Activated naive CD8-positive, alpha-beta T cell treated with anti-CD3 and anti-CD28 coated beads, Interleukin-2, amount 50 U/mL, for 16 hours (primary cell): ENCODE measurements at regions not wholly inside any gene's neighbourhood (a gene's known extent, or its start where the extent isn't known, plus 50 kb on each side); places are given as distances from the start of the nearest gene placed in this dataset.

Experiments used
- DNase-seq: peaks from one replicate; pipeline ENCODE4 v3.0.0-alpha.2; 2020; ENCODE audit warnings: low read depth, low spot score

DNA sequence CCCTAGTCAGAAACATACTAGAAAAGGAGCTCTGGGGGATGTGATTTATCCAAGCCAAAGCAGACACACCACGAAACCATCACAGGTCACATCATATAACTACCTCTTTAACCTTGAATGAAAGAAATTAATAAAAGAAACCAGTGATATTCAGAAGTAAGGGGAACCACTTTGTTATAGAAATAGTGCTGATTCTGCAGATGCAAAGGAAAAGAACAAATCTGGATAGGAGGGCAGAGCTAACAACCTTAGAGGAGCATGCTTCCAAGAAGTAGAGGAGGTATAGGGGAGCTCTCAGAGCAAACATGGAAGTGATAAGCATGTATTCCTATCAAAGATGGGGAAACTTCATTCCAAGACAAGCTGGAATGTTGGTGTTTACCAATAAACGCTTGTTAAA lies 117.0 kb upstream of the MDM1 start:
- no peak for DNase-seq

DNA sequence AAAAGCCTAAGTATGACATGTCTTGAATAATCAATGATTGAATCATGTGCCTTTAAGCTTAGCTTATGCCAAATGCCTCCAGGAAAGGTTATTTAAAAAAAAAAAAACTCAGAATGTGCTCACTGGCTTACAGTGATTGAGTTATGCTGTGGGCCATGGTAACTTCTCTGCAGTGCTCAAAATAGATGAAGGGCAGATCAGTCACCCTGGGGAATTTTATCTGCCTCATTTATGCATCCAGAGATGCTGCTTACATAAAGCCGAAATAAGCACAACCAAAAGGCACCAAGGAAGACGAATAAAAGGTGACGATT lies 118.7 kb upstream of the MDM1 start:
- no peak for DNase-seq

DNA sequence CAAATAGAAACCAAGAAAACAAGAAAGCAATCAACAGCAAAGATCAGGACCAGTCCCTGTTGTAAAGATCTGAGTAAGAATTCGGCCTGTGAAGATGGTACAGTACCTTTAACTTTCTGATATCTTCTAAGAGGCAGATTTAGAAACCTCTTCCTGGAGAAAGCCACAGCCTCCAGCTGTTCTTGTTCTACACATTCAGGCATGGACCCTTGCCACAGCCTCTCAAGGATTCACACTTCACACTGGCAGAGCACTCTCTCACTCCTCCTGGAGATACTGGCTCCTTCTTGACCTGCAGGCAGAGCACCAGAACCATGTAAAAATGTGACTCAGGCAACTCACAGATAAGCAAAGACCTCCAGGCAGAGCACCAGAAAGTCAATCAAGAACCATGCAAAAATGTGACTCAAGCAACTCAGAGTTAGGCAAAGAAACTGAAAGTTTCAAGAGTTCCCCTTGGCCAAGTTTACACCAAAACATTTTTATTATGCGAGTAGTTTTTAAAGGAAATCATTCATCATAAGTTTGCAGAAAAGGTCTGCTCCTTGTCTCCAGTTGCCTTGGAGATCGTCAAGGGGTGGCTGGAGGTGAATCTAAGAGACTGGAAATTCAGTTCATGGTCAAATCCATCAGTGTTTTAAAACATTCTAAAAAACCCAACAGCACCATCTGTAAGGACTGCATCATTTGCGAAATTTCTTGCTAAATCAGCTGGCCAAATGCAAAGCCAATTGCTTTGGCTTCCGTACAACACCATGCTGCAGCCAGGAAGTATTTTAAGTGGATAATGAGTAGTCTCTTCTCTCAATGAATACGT lies 119.3 kb upstream of the MDM1 start:
- no peak for DNase-seq

DNA sequence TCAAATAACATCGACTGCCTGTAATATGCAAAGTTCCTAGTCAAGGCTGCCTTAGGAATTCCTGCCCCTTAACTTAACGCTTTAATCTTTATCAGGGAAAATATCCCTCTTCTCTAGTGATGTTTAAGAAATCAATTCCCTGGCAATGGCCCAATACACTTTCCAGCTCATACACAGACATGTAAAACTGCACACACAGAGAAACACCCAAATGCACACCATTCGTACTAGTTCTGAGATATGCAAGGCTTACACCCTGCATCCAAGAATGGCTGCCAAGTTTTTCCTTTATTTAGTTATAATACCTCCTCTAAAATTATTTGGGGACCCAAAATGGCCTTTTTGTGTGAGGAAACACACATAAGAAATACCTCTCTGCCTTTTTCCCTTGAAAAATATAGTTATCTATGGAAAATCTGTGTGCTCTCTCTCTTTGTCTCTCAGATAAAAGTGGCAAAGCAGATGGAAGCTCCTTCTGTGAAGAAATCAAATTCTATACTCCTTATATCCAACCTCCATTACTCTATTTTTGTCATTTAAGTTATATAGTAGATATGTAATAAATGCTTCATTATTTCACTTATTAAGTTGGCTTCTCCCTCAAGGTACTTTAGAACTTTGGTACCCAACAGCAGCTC lies 120.0 kb upstream of the MDM1 start:
- DNase-seq, result no peak

DNA sequence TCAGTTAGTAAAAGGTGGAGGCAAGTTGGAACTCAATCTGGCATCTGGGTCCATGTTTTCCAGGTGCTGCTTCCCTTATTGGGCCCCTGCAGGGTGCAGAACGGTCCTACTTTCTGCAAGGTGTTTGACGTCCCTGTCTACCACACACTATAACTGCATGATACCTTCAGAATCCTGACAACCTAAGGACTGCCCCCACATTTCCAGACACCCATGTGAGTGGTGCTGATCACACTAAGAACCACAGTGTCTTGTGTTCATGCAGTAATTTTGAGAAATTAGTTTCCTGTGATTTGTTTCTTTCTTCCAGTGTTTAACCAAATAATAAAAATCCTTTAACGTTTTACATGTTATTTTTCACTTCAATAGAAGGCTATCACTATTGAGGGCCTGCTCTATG lies 121.1 kb upstream of the MDM1 start:
- DNase-seq, result no peak

DNA sequence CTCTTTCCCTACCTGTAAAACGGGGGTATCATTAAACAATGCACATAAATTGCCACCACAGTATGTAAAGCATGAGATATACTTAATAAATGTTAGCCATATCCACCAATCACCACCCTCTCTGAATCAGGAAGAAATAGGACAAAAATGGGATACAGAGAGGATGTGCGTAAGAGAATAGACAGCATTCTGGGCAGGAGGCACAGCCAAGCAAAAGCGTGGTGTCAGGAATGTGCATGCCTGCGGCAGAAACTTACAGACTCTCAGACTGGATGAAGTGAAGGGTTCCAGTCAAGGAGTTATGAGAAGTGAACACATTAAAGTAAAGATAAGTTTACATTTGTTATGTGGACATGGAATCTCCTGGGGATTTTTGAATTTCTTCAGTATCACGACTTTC lies 121.7 kb upstream of the MDM1 start:
- no peak for DNase-seq

DNA sequence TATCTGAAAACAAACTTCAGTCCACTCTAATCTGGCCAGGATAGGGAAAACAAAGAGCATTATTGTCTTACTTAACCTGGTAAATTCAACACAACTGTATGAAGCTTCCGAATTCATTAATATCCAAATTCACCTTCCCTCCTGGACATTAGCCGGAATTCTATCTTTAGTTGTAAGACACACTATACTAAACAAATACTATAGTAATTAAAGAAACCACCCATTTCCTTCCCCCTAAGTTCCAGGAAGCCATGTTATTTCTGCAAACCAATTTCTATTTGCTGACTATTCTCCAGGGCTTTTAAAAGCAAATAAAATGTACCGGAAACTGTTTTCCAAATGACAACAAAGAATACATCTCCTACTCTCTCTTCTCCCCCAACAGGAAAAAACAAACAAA lies 122.7 kb upstream of the MDM1 start:
- no peak for DNase-seq

DNA sequence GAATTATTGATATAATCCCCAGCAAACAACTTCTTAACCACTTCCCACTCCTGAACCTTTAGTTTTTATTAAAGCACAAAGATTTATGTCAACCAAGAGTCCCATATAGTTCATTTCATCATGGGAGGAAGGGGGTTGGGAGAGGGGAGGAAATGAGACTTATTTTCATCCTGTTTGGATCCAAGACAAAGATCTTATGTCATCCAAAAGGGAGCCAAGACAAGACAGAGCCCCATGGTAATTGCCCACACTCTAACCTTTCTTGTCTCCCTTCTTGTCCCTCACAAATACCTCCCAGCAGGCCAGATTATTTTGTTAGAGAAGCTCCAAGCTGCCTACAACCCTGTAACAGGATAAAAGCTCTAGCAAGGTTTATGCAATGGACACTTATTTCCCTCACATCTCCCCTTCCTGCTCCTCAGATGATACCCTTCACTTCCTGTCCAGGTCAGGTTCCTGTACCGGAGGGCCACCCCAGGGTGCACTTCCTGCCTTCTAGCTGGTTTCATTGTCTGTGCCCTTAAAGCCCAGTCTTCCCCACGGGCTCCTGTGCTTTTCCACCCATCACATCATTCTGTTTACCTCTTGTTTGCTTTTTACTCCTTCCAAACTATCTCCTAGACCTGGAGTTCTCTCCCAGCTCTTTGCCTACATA lies 123.7 kb upstream of the MDM1 start:
- DNase-seq, result no peak

DNA sequence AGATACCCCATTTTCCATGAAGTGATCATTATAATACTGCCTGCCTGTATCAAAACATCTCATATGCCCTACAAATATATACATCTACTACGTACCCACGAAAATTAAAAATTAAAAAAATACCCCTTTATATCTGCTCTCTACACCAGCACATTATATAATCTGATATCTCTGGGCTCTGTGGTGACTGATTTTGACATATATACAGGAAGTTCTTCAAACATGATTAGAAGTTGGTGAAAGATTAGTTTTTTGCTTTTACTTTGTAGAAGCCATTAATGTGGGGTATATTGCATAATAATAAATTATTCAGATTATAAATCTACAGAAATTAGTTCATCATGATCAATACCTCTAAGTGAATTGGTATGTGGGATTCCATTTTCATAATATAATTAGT lies 126.7 kb upstream of the MDM1 start:
- DNase-seq, result no peak

DNA sequence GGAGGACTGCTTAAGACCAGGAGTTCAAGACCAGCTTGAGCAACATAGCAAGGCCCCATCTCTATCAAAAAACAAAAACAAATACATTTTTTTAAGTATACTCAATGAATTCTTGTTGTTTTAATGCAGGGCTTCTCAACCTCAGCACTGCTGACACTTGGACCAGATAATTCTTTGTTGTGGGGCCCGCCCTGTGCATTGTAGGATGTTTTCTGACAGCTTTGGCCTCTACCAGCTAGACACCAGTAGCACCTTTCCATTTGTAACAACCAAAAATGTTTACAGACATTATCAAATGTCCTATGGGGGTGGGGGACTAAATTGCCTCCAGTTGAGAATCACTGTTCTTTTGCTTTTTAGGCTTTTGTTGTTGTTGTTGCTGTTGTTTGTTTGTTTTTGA lies 128.1 kb upstream of the MDM1 start:
- no peak for DNase-seq

DNA sequence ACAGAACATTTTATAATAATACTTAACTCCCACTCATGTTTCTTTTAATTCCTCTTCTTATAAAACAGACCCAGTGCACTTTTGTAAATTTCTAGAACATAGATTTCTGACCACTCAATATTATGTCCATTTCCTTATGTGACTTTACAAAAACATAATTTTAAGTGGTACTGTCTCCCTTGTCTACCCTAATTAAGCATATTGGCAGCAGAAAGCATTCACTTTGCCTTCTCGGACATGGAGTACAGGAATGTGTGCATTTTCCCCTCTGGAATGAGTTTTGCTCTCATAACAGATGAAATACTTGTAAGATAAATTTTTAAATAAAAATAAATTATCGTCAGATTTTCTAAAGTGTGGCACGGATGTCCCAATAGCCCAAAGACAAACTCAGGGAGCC lies 129.5 kb upstream of the MDM1 start:
- DNase-seq, result no peak

DNA sequence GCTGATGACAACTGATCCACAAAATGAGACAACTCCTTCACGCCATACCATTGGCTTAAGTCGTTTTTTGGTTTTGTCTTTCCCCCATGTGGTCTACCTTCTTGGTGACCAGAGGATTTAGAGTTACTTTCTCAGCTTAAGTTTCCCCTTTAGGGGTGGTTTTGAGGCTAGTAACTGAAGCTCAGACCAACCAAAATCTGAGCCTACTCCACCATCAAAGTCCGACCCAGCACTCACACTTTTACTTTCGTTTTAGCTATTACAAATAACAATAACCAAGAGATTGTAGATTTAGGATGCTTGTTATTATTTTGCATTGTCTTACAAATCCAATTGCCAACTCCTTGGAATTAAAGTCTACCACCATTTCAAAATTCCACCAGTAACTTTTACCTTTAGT lies 130.6 kb upstream of the MDM1 start:
- DNase-seq, result no peak

DNA sequence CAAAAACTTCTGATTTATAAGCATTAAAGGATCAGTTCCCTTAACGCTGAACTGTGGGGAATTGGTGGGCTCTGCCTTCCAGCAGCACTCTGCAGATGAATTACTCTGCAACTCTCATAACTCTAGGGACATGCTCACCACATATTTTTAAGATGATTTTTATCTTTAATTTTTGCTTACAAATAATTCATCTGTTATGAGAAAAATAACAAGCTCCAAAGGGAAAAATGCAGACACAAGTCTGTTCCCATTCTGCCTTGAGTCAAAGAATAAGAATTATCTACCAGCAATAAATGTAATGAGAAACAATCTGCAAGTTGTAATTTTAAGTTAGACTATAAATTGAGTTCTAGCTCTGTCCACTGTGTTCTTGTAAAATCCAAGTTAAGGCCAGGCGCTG lies 133.1 kb upstream of the MDM1 start:
- no peak for DNase-seq

DNA sequence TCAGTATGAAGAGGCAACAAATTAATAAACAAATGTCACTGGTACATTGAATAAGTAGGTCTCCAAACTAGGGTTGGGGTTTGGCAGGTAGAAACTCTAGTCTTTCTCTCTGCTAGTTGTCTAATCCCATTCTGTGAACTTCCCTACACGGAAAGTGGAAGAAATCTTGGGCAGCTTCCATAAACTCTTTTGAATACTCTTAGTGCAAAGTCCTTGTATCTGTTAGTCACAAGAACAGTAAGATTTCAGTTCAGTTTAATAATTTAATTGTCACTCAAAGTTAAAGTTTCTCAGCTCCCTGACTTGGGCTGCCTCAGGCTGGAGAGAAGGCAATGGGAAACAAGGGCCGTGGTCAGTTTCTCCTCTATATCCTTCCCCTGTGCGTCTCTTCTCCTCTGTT lies 135.4 kb upstream of the MDM1 start:
- no peak for DNase-seq

DNA sequence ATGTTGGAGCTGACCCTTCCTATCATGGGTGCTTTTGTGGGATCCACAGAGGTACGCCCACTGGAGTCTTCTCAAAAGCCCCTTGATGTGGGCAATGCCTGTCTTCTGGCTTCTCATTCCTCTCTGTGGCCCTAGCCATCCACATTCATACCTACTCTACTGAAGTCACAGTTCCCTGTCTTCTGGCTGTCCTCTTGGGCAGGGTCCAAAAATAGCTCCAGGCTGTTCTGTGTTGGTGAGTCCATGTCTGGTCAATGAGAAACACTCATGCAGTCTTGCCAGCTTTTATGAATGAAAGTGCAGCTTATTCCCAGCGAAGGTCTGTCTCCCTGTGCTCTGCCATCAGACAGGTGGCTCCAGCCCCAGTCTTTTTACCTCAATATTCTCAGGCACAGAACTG lies 135.9 kb upstream of the MDM1 start:
- no peak for DNase-seq

DNA sequence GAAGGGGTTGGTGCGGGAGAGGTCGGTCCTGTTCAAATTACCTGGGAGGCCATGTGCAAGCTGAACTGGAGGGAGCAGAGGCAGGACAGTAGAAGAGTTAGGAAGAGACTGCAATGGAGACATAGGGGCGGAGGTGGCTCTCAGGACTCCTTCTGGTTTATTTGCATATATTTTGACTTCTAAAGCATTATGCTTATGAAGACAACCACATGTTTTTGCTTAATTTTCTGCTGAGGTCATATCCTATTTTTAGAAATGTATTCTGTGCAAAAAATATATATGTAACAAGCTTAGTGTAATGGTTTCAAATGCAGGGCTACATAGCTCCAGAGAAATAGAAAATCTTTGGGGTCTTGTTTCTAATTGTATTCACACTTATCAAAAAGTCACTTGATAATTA lies 137.0 kb upstream of the MDM1 start:
- DNase-seq, result no peak

DNA sequence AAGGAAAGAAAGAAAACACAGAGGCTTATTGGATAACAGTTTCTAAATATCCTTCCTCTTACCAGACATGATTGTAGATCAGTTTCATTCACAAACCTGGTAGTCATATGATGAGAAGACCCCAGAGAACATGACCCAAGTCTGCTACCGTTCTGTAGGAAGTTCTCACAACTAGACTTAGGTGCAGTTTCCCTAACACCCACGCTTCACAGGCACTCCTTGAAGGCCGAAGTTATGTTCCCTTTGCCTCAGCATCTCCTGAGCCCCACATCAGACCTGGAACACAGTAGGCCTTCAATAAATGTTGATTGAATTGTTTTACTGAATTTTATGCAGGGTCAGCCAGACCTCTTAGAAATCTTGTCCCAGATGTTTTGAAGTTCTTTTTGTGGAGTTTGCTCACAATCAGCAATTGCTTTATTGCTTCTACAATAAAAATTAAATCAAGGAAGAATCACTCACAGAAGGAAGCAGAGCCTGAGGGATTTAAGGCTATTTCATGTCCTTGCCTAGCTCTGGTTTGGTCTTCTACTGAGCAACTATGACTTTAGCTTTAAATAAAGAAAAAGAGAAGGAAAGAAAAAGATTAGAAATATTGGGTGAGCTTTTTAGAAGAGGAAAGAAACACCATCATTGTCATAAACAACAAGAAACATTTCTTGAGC lies 138.6 kb upstream of the MDM1 start:
- DNase-seq, result no peak

DNA sequence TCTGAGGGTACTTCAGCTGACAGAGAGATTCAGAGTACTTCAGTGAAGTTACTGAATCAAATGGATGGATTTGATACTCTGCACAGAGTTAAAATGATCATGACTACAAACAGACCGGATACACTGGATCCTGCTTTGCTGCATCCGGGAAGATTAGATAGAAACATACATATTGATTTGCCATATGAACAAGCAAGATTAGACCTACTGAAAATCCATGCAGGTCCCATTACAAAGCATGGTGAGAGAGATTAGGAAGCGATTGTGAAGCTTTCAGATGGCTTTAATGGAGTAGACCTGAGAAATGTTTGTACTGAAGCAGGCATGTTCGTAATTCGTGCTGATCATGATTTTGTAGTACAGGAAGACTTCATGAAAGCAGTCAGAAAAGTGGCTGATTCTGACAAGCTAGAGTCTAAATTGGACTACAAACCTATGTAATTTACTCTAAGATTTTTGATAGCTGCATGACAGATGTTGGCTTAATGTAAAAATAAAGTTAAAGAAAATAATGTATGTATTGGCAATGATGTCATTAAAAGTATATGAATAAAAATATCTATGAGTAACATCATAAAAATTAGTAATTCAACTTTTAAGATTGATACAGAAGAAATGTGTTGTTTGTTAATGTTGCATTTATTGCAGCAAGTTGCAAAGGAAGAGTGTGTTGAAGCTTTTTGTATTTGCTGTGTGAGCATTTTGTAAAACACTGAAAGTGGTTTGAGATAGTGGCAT lies 136.1 kb upstream of the RAP1B start:
- no peak for DNase-seq

DNA sequence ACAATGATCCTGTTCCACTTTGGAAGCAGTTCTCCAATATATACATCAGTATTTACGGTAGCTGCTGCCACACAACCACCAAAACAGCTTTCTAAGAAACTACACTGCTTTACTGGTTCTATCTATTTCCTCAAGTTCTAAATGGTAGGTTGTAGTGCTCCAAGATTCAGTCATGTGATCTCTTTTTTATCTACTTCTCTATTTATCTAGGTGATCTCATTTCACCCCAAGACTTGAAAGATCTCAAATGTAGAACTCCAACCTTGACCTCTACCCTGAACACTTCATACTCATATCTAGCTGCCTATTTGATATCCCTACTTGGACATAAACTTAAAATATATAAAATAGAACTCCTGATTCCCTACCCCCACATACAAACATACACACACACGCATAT lies 133.9 kb upstream of the RAP1B start:
- no peak for DNase-seq

DNA sequence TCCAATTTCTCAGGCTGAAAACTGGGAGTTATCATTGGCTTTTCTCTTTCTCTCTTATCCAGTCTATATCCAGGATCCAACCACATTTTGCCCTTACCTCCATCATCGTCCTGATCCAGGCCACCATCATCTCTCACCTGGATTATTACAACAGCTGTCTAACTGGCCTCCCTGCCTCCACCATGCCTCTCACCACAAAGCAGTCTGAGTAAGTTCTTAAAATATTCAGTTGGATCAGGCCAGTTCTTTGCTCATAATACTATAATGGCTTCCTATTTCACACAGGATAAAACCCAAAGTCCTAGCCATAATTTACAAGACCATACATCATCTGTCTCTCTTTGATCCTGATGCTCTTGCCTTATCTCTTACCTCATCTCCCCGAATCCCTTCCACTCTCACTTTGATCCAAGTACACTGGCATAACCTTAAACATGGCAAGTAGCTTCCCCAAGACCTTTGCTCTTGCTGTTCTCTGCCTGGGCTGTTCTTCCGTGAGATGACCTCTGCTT lies 133.4 kb upstream of the RAP1B start:
- no peak for DNase-seq

DNA sequence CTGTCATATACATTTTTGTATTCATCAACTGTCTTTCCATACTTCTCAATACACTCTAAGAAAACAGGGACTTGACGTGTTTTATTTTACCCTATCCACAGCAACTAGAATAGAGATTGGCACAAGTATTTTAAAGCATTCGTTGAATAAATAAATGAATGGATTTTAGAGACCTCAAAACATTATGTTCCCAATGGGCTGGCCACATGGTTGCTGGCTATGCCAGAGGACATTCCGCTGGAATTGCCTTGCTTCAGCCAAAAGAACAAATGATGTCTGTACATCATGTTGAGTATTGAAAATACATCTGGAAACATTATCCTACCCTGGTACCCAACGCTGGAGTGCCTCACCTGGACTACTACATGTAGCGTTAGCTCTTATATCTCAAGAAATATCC lies 132.8 kb upstream of the RAP1B start:
- no peak for DNase-seq
